ENCODE measurements at regions not wholly inside any gene's neighbourhood (a gene's known extent, or its start where the extent isn't known, plus 50 kb on each side); places are given as distances from the start of the nearest gene placed in this dataset.

DNA sequence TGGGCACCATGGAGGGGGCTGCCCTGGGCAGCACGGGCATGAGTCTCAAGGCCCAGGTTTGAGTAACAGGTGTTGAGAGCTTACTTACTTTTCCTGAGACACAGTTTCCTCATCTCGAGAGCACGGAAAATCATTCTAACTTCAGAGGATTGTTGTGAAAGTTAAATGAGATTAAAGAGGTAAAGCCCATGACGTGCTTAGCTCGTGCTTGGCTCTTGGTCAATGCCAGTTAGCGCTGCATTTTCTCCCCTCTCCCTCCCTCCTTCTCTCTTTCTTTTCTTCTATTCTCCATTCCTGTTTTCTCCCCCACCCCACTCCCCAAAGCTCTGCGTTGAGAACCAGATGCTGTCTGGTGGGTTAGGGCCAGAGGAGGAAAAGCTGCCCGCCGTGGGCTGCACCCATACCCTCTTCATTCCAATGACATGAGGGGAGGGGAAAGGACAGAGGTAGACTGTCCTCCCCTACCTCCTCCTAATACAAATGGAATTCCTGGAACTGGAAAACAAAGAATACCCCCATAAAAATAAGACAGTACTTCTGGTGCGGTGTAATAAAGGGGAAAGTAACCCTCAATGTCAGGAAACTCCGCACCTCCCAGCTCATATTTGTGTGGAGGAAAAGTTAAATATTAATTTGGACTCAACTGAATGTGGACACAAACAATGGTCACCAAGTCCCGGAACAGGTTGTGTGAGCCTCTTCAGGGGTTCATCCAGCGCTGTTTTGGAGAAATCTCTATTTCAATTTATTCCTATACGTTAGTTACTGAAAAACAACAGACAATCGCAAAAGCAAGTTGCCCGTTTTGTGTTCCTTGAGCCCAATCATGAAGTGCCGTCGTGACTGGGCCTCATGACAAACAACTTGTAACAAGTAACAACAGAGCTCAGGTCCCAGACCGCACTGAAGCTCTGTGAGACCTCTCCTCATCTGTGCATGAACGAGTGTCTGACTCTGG is 54.8 kb upstream of the B3GAT1 start (continued):
- TF ChIP-seq, protein P1, sequence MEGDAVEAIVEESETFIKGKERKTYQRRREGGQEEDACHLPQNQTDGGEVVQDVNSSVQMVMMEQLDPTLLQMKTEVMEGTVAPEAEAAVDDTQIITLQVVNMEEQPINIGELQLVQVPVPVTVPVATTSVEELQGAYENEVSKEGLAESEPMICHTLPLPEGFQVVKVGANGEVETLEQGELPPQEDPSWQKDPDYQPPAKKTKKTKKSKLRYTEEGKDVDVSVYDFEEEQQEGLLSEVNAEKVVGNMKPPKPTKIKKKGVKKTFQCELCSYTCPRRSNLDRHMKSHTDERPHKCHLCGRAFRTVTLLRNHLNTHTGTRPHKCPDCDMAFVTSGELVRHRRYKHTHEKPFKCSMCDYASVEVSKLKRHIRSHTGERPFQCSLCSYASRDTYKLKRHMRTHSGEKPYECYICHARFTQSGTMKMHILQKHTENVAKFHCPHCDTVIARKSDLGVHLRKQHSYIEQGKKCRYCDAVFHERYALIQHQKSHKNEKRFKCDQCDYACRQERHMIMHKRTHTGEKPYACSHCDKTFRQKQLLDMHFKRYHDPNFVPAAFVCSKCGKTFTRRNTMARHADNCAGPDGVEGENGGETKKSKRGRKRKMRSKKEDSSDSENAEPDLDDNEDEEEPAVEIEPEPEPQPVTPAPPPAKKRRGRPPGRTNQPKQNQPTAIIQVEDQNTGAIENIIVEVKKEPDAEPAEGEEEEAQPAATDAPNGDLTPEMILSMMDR (IDR thresholded peaks at IDR 0.05; ENCODE audit: control extremely low read depth in 1 of 3, insufficient read depth in 1 of 3, low read depth in 1 of 3, low read length in 3 of 3), result no peak
- TF ChIP-seq CHD2 (IDR thresholded peaks at IDR 0.05; ENCODE audit: low read length) (no peak), RNF2 (IDR thresholded peaks at IDR 0.05; ENCODE audit: borderline replicate concordance, low read depth, low read length, missing control alignments, poor library complexity, severe bottlenecking) (no peak), RXRA (IDR thresholded peaks at IDR 0.05; ENCODE audit: insufficient read depth, low read depth, low read length) (no peak), EGR1 (IDR thresholded peaks at IDR 0.05; ENCODE audit: borderline replicate concordance, low read depth, low read length) (no peak), CHD1 (IDR thresholded peaks at IDR 0.05; ENCODE audit: low read depth, low read length) (no peak), EP300 (IDR thresholded peaks at IDR 0.05; ENCODE audit: borderline replicate concordance in 1 of 2, low read depth in 2 of 2, low read length in 2 of 2) (no peak), YY1 (IDR thresholded peaks at IDR 0.05; ENCODE audit: low read depth, low read length) (no peak)
- TF ChIP-seq, protein P2, sequence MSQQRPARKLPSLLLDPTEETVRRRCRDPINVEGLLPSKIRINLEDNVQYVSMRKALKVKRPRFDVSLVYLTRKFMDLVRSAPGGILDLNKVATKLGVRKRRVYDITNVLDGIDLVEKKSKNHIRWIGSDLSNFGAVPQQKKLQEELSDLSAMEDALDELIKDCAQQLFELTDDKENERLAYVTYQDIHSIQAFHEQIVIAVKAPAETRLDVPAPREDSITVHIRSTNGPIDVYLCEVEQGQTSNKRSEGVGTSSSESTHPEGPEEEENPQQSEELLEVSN (IDR thresholded peaks at IDR 0.05), result no peak
